Progenitor cell of endocrine pancreas (in vitro differentiated cells): ENCODE measurements at regions not wholly inside any gene's neighbourhood (a gene's known extent, or its start where the extent isn't known, plus 50 kb on each side); places are given as distances from the start of the nearest gene placed in this dataset.
"Not testable (repeated sequence)": the region's sequence is repeated elsewhere in the genome, so short reads cannot be mapped to it uniquely, and the experiment has no call there.

Source experiments
- DNase-seq: peaks from one replicate; pipeline ENCODE4 v3.0.0; 2021; ENCODE audit warnings: low spot score; ENCODE audit not compliant: unreplicated experiment
- H3K27ac Mint-ChIP-seq: 2 replicates; pipeline ENCODE4 v1.8.0; 2021; ENCODE audit warnings: mild to moderate bottlenecking, moderate library complexity, mixed read lengths
- H3K27me3 Mint-ChIP-seq: 2 replicates; pipeline ENCODE4 v1.8.0; 2021; ENCODE audit warnings: mixed read lengths
- H3K36me3 Mint-ChIP-seq: 2 replicates; pipeline ENCODE4 v1.8.0; 2022; ENCODE audit warnings: mixed read lengths; ENCODE audit not compliant: insufficient read depth
- H3K4me1 Mint-ChIP-seq: 2 replicates; pipeline ENCODE4 v1.8.0; 2021; ENCODE audit warnings: low read depth, mixed read lengths
- H3K4me3 Mint-ChIP-seq: 2 replicates; pipeline ENCODE4 v1.8.0; 2021; ENCODE audit warnings: low read depth, mild to moderate bottlenecking, moderate library complexity, mixed read lengths
- H3K9me3 Mint-ChIP-seq: 2 replicates; pipeline ENCODE4 v1.8.0; 2021; ENCODE audit warnings: low read depth, mixed read lengths
- TF ChIP-seq, protein P1 (sequence below): fragments of 200-600 bp; sonication (generic); IDR thresholded peaks from one replicate; pipeline ENCODE4 v1.5.0; 2021; ENCODE audit warnings: antibody characterized with exemption, mild to moderate bottlenecking; ENCODE audit not compliant: unreplicated experiment

DNA sequence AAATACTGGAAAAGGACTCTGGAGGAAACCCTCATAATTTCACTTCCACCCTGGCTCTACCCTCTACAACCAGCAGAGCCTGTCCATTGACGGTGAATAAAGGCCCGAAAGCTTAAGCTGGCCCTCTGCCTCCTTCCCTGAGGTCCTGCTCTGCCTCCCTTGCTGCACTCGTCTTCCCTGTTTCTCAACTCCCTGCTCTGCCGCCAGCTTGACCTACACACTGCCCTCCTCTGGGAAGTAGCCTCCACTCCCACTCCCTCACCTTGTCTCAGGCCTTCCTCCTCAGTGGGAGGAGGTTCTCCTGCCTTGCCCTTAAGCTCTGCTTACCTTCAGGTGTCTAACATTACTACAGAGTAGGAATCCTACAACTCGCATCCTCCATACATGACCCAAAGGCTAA is 608.6 kb upstream of the NR3C2 start:
- Mint-ChIP-seq H3K27ac (no peak overlapping the region), H3K36me3 (no peaks in the 10 kb centered on the region), H3K9me3 (peaks cover 3% of the 10 kb centered on the region), H3K4me3 (no peak overlapping the region), H3K27me3 (no peaks in the 10 kb centered on the region), H3K4me1 (no peaks in the 10 kb centered on the region)
- no peak for DNase-seq
- TF ChIP-seq, protein P1, sequence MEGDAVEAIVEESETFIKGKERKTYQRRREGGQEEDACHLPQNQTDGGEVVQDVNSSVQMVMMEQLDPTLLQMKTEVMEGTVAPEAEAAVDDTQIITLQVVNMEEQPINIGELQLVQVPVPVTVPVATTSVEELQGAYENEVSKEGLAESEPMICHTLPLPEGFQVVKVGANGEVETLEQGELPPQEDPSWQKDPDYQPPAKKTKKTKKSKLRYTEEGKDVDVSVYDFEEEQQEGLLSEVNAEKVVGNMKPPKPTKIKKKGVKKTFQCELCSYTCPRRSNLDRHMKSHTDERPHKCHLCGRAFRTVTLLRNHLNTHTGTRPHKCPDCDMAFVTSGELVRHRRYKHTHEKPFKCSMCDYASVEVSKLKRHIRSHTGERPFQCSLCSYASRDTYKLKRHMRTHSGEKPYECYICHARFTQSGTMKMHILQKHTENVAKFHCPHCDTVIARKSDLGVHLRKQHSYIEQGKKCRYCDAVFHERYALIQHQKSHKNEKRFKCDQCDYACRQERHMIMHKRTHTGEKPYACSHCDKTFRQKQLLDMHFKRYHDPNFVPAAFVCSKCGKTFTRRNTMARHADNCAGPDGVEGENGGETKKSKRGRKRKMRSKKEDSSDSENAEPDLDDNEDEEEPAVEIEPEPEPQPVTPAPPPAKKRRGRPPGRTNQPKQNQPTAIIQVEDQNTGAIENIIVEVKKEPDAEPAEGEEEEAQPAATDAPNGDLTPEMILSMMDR, result no peak

DNA sequence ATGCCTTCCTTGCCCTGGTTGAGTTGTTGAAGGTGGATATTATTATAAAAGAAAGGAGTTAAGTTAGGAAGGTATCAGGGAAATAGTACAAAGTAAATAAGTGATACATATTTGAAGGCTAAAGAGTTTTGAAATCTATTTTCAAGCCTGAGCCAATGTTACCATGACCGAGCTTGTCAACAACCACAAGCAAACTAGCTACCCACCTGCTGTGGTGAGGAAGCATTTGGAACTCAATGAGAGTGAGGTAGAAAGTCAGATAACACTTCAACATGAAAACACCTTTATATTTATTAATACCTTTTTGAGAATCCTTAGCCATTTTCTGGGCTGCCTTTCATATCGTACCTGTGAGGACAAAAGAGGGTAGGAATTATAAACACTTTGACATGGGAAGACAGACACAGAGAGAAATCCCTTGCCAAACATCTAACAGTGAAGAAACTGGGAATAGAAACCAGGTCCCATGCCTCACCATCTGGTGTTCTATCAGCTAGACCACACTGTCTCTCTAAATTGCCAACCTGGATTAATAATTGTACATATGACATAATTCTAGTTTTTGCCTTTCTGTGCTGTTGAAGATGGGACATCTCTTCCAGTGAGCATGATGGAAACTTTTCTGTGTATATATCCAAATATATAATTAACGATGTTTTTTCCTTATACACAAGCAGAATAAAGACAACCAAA is 606.4 kb upstream of the NR3C2 start:
- H3K27me3 Mint-ChIP-seq, result no peaks in the 10 kb centered on the region
- no peak for DNase-seq
- peaks cover 3% of the 10 kb centered on the region for H3K9me3 Mint-ChIP-seq
- no peak overlapping the region for H3K27ac Mint-ChIP-seq
- H3K4me1 Mint-ChIP-seq, result no peaks in the 10 kb centered on the region
- H3K36me3 Mint-ChIP-seq, result no peaks in the 10 kb centered on the region
- no peak overlapping the region for H3K4me3 Mint-ChIP-seq
- TF ChIP-seq, protein P1, result no peak

DNA sequence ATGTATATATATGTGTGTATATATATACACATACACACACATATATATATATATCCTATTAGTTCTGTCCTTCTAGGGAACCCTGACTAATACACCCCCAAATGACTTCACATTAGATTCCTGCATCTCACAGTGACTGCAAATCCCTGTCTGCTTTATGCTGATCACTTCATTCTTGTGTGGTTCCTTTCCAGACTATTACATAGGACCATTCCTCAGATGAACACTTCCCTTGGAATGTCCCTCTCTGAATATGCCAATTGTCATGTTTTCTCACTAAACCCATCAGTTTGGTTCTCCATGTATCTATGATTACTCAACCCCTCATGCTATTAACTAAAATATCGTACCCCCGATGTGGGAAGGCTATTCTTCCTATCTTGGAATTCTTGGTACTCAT is 605.2 kb upstream of the NR3C2 start:
- Mint-ChIP-seq H3K4me1 (no peaks in the 10 kb centered on the region), H3K27ac (no peak overlapping the region), H3K4me3 (no peak overlapping the region)

DNA sequence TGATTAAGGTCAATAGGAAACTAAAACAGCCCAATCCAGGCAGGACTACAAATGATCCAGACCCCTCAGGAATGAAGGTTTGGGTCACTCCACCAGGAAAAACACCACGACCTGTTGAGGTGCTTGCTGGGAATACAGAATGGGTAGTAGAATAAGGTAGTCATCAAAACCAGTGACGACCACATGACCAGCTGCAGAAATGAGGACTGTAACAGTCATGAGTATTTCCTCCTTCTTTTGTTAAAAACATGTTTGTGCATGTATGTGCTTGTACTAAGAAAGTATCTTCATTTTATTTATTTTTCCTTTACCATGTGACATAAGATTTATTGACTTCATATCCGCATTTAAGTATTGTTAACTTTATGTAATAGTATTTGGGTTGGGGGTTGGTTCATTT is 603.5 kb upstream of the NR3C2 start:
- H3K4me1 Mint-ChIP-seq, result no peaks in the 10 kb centered on the region
- H3K9me3 Mint-ChIP-seq, result peaks cover 7% of the 10 kb centered on the region
- TF ChIP-seq, protein P1, result no peak

More for the DNA sequence above, 605.2 kb upstream of the NR3C2 start:
- Mint-ChIP-seq H3K36me3 (no peaks in the 10 kb centered on the region), H3K27me3 (no peaks in the 10 kb centered on the region), H3K9me3 (peaks cover 3% of the 10 kb centered on the region)
- TF ChIP-seq, protein P1, result no peak
- no peak for DNase-seq

DNA sequence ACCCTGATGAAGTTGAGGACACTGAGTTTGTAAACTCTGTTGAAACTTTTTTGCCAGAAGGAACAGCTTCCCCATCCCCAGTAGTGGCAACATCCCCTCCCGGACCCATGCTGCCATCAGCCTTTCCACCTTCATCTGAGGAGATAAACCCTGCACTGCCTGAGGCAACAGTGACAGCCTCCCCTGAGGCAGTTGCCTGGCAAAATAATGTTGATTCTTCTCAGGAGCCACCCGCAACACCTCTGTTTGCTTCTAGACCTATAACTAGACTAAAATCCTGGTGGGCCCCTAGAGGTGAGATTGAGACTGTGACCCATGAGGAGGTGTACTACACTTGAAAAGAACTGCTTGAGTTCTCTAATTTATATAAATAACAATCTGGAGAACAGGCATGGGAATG is 597.6 kb upstream of the NR3C2 start:
- not testable (repeated sequence) for H3K27ac Mint-ChIP-seq, H3K36me3 Mint-ChIP-seq, DNase-seq, H3K9me3 Mint-ChIP-seq, H3K27me3 Mint-ChIP-seq, H3K4me3 Mint-ChIP-seq, H3K4me1 Mint-ChIP-seq

More for the DNA sequence above, 603.5 kb upstream of the NR3C2 start:
- H3K27me3 Mint-ChIP-seq, result no peaks in the 10 kb centered on the region
- no peak overlapping the region for H3K27ac Mint-ChIP-seq
- no peaks in the 10 kb centered on the region for H3K36me3 Mint-ChIP-seq
- H3K4me3 Mint-ChIP-seq, result no peak overlapping the region
- no peak for DNase-seq

DNA sequence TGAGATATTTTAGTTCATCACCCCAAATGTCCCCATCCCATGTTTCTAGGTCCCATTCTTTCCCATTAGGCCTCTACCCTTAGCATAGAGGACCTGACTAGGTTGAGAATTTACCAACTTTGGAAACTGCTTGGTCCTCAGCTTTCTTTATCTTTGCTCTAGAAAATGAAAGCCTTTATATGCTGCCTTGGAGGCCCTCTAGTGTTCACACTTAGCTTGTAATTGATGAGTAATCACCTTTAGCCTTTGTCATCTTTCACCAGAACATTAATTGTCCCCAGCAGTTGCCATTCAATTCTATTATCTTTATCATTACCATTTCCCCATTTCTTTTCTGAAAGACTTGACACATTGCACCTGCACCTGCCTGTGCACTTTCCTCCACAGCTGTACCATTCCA is 589.2 kb upstream of the NR3C2 start:
- TF ChIP-seq, protein P1, result peak; percentile 45
- Mint-ChIP-seq H3K36me3 (no peaks in the 10 kb centered on the region), H3K9me3 (no peaks in the 10 kb centered on the region), H3K4me3 (no peak overlapping the region), H3K4me1 (peaks cover 9% of the 10 kb centered on the region), H3K27me3 (no peaks in the 10 kb centered on the region), H3K27ac (no peak overlapping the region)
- DNase-seq, result no peak
